Activated CD4-positive, alpha-beta T cell treated with anti-CD3 and anti-CD28 coated beads for 36 hours (primary cell): ENCODE measurements at regions not wholly inside any gene's neighbourhood (a gene's known extent, or its start where the extent isn't known, plus 50 kb on each side); places are given as distances from the start of the nearest gene placed in this dataset.

Experiments used
- ATAC-seq: fragments of 200-7000 bp; cut with Tn5 transposase; one replicate; pipeline ENCODE4 v1.10.0; 2021; ENCODE audit warnings: mild to moderate bottlenecking, moderate library complexity
- CTCF ChIA-PET: fragments of 350-600 bp; sonication (Branson Sonifier 250); formaldehyde crosslinking; loops from one replicate; lab custom pipeline; 2021; ENCODE audit warnings: antibody characterized with exemption; lab: Charles Lee
- POLR2A ChIA-PET: fragments of 350-600 bp; sonication (Branson Sonifier 250); formaldehyde crosslinking; loops from one replicate; lab custom pipeline; 2021; ENCODE audit warnings: antibody characterized with exemption, inconsistent platforms; lab: Charles Lee
- DNase-seq: peaks from one replicate; pipeline ENCODE4 v3.0.0-alpha.2; 2020
- H3K27ac Mint-ChIP-seq: one replicate; pipeline ENCODE4 v1.8.0; 2021; ENCODE audit warnings: mixed read lengths
- H3K27me3 Mint-ChIP-seq: one replicate; pipeline ENCODE4 v1.8.0; 2021; ENCODE audit warnings: mixed read lengths
- H3K36me3 Mint-ChIP-seq: one replicate; pipeline ENCODE4 v1.8.0; 2021; ENCODE audit warnings: low read depth, mixed read lengths
- H3K4me1 Mint-ChIP-seq: one replicate; pipeline ENCODE4 v1.8.0; 2021; ENCODE audit warnings: mixed read lengths
- H3K4me3 Mint-ChIP-seq: one replicate; pipeline ENCODE4 v1.8.0; 2021; ENCODE audit warnings: mild to moderate bottlenecking, moderate library complexity, mixed read lengths
- H3K9me3 Mint-ChIP-seq: one replicate; pipeline ENCODE4 v1.8.0; 2021; ENCODE audit warnings: low read depth, mixed read lengths
- intact Hi-C, 2 experiments: fragments of 100-400 bp; cut with DNase I in 1 of 2; cut with micrococcal nuclease in 1 of 2; formaldehyde crosslinking; loops; one replicate each; pipeline versions ENCODE4 v1.14.2 to v1.15.1; 2022 to 2024; cut with DNase I, micrococcal nuclease

DNA sequence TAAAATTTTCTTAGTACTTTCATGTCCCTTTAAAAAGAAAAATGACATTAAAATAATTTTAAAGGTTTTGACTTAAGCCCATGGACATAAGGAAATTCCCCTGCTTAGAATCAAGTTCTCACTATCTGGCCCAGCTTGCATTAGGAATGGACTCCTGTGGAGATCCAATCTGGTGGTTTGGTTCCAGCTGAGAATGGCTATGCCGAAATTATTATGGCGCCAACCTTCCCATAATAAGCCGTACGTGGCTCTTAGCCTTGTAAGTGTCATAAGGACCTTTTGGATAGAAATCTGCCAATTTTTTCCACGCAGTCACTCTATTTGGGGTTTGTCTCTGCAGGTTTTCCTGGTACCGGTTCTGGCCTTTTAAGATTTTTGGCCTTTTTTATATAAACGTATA lies 262.1 kb upstream of the MAF start:
- Mint-ChIP-seq H3K4me3 (no peak overlapping the region), H3K27ac (no peak overlapping the region), H3K9me3 (no peaks in the 10 kb centered on the region), H3K27me3 (peaks cover 8% of the 10 kb centered on the region), H3K36me3 (no peaks in the 10 kb centered on the region), H3K4me1 (no peaks in the 10 kb centered on the region)
- POLR2A ChIA-PET, result interaction anchor here (0.7 kb wide), 1 partner anchor 1694 kb away, joined by 5 read pairs; no protein-coding TSS in a partner anchor
- CTCF ChIA-PET, result interaction anchor here (0.6 kb wide), 1 partner anchor 123 kb away, joined by 4 read pairs; no protein-coding TSS in a partner anchor
- DNase-seq, result no peak
- intact Hi-C loops, result no loop called here
- no peak for ATAC-seq

DNA sequence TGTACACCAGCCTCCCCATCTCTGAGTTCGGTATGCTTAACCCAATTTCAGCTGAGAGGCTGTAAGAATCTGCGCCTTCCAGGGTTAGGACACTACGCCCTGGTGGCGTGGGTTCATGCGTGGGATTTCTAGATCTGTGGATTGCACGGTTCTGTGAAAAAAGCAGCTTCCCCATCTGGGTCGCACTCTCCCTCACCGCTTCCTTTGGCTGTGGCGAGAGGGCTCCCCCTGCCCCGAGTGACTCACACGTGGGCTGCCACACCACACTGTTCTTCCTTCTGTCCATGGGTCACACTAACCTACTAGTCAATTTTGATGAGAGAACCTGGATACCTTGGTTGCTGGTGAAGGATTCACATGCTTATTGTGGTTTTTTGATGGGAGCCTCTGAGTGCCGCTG lies 256.0 kb upstream of the MAF start:
- ATAC-seq, result no peak
- ChIA-PET CTCF (no interaction called here), POLR2A (no interaction called here)
- Mint-ChIP-seq H3K4me3 (no peak overlapping the region), H3K4me1 (peaks cover 2% of the 10 kb centered on the region), H3K27me3 (peaks cover 16% of the 10 kb centered on the region), H3K9me3 (peaks cover 22% of the 10 kb centered on the region), H3K27ac (no peak overlapping the region), H3K36me3 (peaks cover 2% of the 10 kb centered on the region)
- intact Hi-C loops, result no loop called here
- DNase-seq, result no peak

DNA sequence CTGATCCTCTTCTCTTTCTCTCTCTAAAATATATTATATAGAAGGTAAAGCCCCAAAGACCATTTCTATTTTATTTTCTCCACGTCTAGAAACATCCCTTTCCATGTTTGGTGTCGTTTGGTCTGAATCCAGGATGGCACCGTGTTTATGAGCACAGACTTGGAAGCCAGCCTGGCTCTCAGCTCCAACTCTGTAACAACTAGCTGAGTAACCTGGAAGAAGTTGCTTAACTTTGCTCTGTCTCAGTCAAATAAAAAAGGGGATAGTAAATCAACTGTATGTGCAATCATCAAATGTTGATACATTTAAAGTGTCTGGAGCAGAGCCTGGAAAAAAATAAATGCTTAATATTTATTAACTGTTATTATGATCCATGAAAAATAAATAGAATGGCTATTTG lies 249.8 kb upstream of the MAF start:
- H3K4me1 Mint-ChIP-seq, result peaks cover 8% of the 10 kb centered on the region
- H3K36me3 Mint-ChIP-seq, result peaks cover 2% of the 10 kb centered on the region
- peaks cover 20% of the 10 kb centered on the region for H3K9me3 Mint-ChIP-seq
- DNase-seq, result no peak
- no peak for ATAC-seq
- CTCF ChIA-PET, result no interaction called here
- H3K4me3 Mint-ChIP-seq, result no peak overlapping the region
- POLR2A ChIA-PET, result interaction anchor here (0.7 kb wide), 1 partner anchor 182 kb away, joined by 6 read pairs; no protein-coding TSS in a partner anchor
- H3K27me3 Mint-ChIP-seq, result peaks cover 10% of the 10 kb centered on the region
- intact Hi-C loops, result no loop called here
- H3K27ac Mint-ChIP-seq, result no peak overlapping the region

DNA sequence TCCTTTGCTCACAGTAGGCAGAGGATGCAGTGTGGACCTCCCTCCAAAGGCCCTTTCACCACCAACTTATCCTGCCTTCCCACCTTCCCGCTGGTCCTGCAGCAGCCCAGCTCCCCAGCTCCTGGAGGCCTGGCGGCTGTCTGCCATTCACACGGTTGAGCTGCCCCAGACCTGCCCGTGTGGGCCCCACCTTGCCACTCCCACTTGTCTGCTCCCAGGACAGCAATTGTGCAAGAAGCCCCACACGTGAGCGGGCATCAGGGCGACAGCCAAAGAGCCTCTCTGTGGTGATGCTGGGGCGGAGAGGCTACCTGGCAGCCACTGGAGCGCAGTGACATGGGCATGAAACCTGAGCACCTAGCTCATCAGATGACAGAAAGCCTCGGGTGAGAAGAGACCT lies 248.6 kb upstream of the MAF start:
- ChIA-PET POLR2A (no interaction called here), CTCF (no interaction called here)
- no peaks in the 10 kb centered on the region for H3K36me3 Mint-ChIP-seq
- peaks cover 20% of the 10 kb centered on the region for H3K4me1 Mint-ChIP-seq
- H3K9me3 Mint-ChIP-seq, result peaks cover 12% of the 10 kb centered on the region
- peaks cover 10% of the 10 kb centered on the region for H3K27me3 Mint-ChIP-seq
- DNase-seq (no peak), ATAC-seq (no peak)
- intact Hi-C loops, result loop anchor here (10.0 kb wide), 4 partner anchors 244 to 1074 kb away; partner anchors contain the start of genes CDYL2 (in 1 of the 2) and MAF (in 1 of the 2)
- H3K4me3 Mint-ChIP-seq, result no peak overlapping the region
- H3K27ac Mint-ChIP-seq, result no peak overlapping the region

DNA sequence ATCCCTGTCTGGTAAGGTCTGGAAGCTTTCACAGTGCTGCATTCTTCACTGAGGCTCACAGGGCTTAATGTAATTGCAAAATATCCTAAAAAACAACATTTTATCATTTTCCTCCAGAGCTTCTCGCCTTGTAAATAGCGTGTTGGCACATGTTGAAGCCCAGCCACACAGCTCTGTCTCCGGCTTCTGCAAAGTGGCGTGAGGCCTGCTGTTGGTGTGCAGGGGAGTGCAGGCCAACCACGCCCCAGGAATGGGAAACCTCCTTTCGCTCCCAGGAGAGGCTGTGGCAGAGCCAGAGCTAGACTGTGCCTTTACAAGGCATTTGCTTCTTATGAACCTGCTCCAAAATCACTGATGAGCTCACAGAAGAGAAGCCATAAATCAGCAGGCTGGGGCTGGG lies 248.2 kb upstream of the MAF start:
- H3K9me3 Mint-ChIP-seq, result peaks cover 12% of the 10 kb centered on the region
- intact Hi-C loops, result loop anchor here (10.0 kb wide), 4 partner anchors 244 to 1074 kb away; partner anchors contain the start of genes CDYL2 (in 1 of the 2) and MAF (in 1 of the 2)
- H3K27me3 Mint-ChIP-seq, result peaks cover 10% of the 10 kb centered on the region
- ChIA-PET CTCF (interaction anchor here (0.6 kb wide), 1 partner anchor 635 kb away, joined by 3 read pairs; no protein-coding TSS in a partner anchor), POLR2A (no interaction called here)
- DNase-seq (no peak), ATAC-seq (no peak)
- no peaks in the 10 kb centered on the region for H3K36me3 Mint-ChIP-seq
- H3K4me3 Mint-ChIP-seq, result no peak overlapping the region
- peaks cover 24% of the 10 kb centered on the region for H3K4me1 Mint-ChIP-seq
- no peak overlapping the region for H3K27ac Mint-ChIP-seq

DNA sequence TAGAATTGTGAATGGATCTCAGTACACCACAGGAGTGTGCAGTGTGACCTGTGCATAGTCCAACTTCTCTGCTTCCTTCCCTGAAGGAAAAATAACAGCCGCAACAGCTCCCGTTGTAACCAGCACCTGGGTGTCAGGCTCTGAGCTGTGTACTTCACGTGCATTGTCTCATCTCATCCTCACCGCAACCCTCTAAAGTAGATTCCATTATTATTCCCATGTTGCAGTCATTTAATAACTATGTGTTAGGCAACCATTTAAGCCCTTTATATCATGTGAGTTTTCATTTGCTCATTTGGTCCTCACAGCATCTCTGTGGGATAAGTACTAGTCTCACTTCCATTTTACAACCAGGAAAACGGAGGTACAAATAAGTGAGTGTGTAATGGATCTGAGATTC lies 247.0 kb upstream of the MAF start:
- ATAC-seq, result no peak
- H3K4me3 Mint-ChIP-seq, result no peak overlapping the region
- POLR2A ChIA-PET, result no interaction called here

GRCh38 chr16:79847101-79847500 lies 246.6 kb upstream of the MAF start:
- no peak for ATAC-seq
- H3K27ac Mint-ChIP-seq, result no peak overlapping the region
- DNase-seq, result no peak
- no peaks in the 10 kb centered on the region for H3K36me3 Mint-ChIP-seq
- intact Hi-C loops, result loop anchor here (10.0 kb wide), 4 partner anchors 242 to 1072 kb away; partner anchors contain the start of genes CDYL2 (in 1 of the 2) and MAF (in 1 of the 2)
- CTCF ChIA-PET, result no interaction called here
- peaks cover 10% of the 10 kb centered on the region for H3K27me3 Mint-ChIP-seq
- peaks cover 34% of the 10 kb centered on the region for H3K4me1 Mint-ChIP-seq
- no peak overlapping the region for H3K4me3 Mint-ChIP-seq
- POLR2A ChIA-PET, result no interaction called here
- H3K9me3 Mint-ChIP-seq, result peaks cover 4% of the 10 kb centered on the region

More for the DNA sequence above, 247.0 kb upstream of the MAF start:
- H3K9me3 Mint-ChIP-seq, result peaks cover 6% of the 10 kb centered on the region
- H3K4me1 Mint-ChIP-seq, result peaks cover 34% of the 10 kb centered on the region
- intact Hi-C loops, result loop anchor here (10.0 kb wide), 4 partner anchors 243 to 1073 kb away; partner anchors contain the start of genes CDYL2 (in 1 of the 2) and MAF (in 1 of the 2)
- no peak for DNase-seq
- peaks cover 10% of the 10 kb centered on the region for H3K27me3 Mint-ChIP-seq
- no peak overlapping the region for H3K27ac Mint-ChIP-seq
- no peaks in the 10 kb centered on the region for H3K36me3 Mint-ChIP-seq
- CTCF ChIA-PET, result no interaction called here

DNA sequence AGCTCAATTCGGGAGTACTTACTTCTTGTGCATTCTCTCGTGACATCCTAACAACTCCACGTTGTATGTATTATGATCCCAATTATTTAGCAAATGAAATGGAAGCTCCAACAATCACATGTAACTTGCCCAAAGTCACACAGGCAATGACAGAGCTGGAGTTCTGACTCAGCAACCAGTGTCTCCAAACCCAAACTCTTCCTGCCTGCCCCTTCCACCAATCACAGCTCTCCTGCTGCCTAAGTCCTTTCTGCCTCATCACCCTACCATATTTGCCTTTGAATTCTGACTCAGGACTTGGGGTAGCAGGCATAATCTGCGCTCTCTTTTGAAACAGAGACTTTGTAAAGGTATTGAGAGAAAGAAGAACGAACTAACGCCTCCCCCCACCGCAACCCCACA lies 245.2 kb upstream of the MAF start:
- no peaks in the 10 kb centered on the region for H3K9me3 Mint-ChIP-seq
- H3K4me1 Mint-ChIP-seq, result peaks cover 32% of the 10 kb centered on the region
- ATAC-seq, result peak; percentile 33
- no peaks in the 10 kb centered on the region for H3K36me3 Mint-ChIP-seq
- peak; percentile 48 for DNase-seq
- POLR2A ChIA-PET, result no interaction called here
- intact Hi-C loops, result loop anchor here (10.0 kb wide), 4 partner anchors 241 to 1071 kb away; partner anchors contain the start of genes CDYL2 (in 1 of the 2) and MAF (in 1 of the 2)
- peaks cover 12% of the 10 kb centered on the region for H3K27me3 Mint-ChIP-seq
- peak overlapping the region; percentile 34 for H3K27ac Mint-ChIP-seq
- H3K4me3 Mint-ChIP-seq, result no peak overlapping the region
- CTCF ChIA-PET, result interaction anchor here (0.5 to 1.1 kb wide), 2 partner anchors 528 to 1754 kb away, joined by 3 read pairs; no protein-coding TSS in a partner anchor

GRCh38 chr16:79845033-79845733 lies 244.6 kb upstream of the MAF start:
- no peaks in the 10 kb centered on the region for H3K9me3 Mint-ChIP-seq
- intact Hi-C loops, result loop anchor here (10.0 kb wide), 4 partner anchors 240 to 1070 kb away; partner anchors contain the start of genes CDYL2 (in 1 of the 2) and MAF (in 1 of the 2)
- H3K4me3 Mint-ChIP-seq, result no peak overlapping the region
- H3K27me3 Mint-ChIP-seq, result peaks cover 10% of the 10 kb centered on the region
- peaks cover 32% of the 10 kb centered on the region for H3K4me1 Mint-ChIP-seq
- POLR2A ChIA-PET, result no interaction called here
- peak; percentile 47 for DNase-seq
- H3K27ac Mint-ChIP-seq, result peak overlapping the region; percentile 74
- no peaks in the 10 kb centered on the region for H3K36me3 Mint-ChIP-seq
- CTCF ChIA-PET, result interaction anchor here (1.1 kb wide), 1 partner anchor 1753 kb away, joined by 3 read pairs; no protein-coding TSS in a partner anchor
- ATAC-seq, result peak; percentile 45

GRCh38 chr16:79844603-79845002 lies 244.1 kb upstream of the MAF start:
- Mint-ChIP-seq H3K27ac (peak overlapping the region; percentile 9), H3K4me1 (peaks cover 32% of the 10 kb centered on the region), H3K9me3 (no peaks in the 10 kb centered on the region), H3K4me3 (no peak overlapping the region), H3K36me3 (no peaks in the 10 kb centered on the region), H3K27me3 (peaks cover 10% of the 10 kb centered on the region)
- intact Hi-C loops, result loop anchor here (1.0 to 10.0 kb wide), 8 partner anchors 240 to 1070 kb away; partner anchors contain the start of genes CDYL2 (in 1 of the 2) and MAF (in 1 of the 2)
- POLR2A ChIA-PET, result no interaction called here
- CTCF ChIA-PET, result no interaction called here
- no peak for DNase-seq
- ATAC-seq, result no peak

- peaks cover 32% of the 10 kb centered on the region for H3K4me1 Mint-ChIP-seq
- peak overlapping the region; percentile 38 for H3K27ac Mint-ChIP-seq
- no peaks in the 10 kb centered on the region for H3K9me3 Mint-ChIP-seq
- ChIA-PET POLR2A (no interaction called here), CTCF (no interaction called here)
- intact Hi-C loops, result loop anchor here (1.0 to 10.0 kb wide), 13 partner anchors 73 to 1069 kb away; partner anchors contain the start of genes CDYL2 (in 1 of the 2) and MAF (in 1 of the 2)
- ATAC-seq, result peak; percentile 88
- peak; percentile 62 for DNase-seq
- H3K27me3 Mint-ChIP-seq, result peaks cover 10% of the 10 kb centered on the region
- H3K36me3 Mint-ChIP-seq, result no peaks in the 10 kb centered on the region
- no peak overlapping the region for H3K4me3 Mint-ChIP-seq
Observed at GRCh38 chr16:79843631-79844043, 243.1 kb upstream of the MAF start.
